ENCODE measurements at regions not wholly inside any gene's neighbourhood (a gene's known extent, or its start where the extent isn't known, plus 50 kb on each side); places are given as distances from the start of the nearest gene placed in this dataset.
"Not testable (repeated sequence)": the region's sequence is repeated elsewhere in the genome, so short reads cannot be mapped to it uniquely, and the experiment has no call there.

DNA sequence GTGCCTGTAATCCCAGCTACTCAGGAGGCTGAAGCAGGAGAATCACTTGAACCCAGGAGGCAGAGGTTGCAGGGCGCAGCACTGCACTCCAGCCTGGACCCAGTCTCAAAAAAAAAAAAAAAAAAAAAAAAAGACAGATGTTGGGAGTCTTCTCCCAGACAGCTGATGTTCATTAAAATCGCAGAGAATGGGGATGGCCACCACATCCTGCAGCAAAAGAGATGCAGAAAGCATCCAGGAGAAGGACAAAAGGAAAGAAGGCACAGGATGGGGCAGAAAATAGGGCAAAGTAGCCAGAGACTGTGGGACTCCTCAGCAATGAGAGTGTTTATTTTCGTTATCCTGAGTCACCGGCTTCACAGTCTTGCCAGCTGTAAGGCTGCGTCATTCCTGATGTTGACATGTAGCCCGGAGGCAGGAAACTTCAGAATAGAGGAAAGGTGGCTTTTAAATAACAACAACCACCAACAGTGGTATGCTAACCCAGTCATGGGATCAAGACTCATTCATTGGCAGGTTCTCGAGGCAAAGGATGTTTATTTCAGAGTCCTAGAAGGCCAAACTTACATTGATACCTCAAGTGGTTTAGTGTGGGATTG is 149.5 kb upstream of the SVIL start:
- DNase-seq = no peak

DNA sequence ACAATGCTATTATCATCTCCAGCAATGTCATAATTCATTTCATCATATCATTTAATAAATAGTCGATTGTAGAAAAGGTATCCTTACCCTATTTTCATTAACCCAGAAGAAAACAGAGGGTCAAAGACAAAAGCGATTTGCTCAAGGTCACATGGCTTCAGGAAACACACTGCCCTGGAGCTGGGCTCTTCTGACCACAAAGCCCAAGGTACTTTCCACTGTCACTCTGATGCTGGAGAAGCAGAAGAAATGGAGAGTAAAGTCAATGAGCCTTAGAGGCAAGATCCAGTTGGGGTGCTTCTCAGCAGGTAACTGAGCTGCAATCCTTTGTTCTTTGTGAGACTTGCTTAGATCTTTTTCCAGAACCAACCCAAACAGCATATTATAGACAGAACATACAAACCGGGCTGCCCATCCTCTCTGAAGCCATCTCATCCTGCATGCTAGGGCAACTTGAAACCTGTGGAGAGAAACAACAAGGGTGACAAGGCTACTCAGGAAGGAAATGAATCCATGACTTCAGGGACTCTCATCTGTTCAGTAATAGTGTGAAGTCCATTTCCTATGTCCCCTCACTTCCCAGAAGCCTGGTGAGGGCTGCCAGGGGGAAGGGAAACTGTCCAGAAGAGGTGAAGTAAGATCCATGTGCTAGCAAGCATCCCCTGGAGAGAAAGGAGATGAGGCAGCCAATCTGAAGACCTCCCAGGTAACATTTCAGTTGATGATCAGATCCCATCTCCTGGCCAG is 148.6 kb upstream of the SVIL start:
- DNase-seq = no peak

DNA sequence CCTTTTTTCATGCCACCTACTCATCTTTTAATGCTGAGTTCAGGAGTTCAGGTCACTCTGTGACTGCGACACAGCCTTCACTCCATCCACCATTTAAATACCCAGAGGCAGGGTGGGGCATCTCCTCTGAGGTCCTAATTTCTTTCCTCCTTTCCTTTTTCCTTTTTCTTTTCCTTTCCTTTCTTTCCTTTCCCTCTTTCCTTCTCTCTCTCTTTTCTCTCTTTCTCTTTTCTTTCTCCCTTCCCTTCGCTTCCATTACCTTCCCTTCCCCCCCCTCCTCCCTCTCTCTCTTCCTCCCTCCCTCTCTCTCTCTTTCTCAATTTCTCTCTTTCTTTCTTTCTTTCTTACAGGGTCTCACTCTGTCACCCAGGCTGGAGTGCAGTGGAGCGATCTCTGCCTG is 145.9 kb upstream of the SVIL start:
- DNase-seq = no peak

DNA sequence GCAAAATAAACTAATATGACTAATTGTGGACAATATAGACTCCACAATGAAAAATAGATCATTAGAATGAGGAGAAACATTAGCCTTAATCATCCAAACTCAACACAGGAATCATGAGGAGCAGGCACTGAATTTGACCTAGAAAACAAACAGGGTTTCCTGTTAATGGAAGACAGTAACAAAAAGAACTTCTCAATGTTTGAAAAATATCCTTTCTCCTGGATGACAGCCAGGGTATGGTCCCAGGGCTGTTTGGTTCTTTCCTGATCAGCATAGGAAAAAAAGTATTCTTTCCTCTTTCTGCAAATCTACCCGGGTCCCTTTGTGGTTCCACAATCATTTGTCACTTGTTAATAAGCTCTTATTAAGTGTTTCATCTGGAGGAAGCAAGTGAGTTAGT is 145.3 kb upstream of the SVIL start:
- DNase-seq = no peak

DNA sequence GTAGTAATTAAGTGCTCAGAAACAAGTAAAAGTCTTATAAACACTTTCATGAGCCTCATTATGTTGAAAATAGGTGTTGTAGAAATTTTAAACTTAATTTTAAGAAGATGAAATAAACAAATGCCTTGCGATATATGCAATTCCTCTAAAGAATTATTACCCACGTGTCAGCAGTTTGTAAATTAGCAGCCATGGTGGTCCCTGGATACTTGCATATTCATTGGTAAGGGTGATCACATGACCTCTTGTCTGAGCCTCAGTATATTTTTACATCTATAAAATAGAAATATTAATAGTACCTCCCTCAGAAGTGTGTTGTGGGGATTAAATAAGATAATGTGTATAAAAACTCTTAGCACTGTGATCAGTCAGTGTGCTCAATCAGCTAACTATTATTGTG is 141.5 kb upstream of the SVIL start:
- no peak for DNase-seq

DNA sequence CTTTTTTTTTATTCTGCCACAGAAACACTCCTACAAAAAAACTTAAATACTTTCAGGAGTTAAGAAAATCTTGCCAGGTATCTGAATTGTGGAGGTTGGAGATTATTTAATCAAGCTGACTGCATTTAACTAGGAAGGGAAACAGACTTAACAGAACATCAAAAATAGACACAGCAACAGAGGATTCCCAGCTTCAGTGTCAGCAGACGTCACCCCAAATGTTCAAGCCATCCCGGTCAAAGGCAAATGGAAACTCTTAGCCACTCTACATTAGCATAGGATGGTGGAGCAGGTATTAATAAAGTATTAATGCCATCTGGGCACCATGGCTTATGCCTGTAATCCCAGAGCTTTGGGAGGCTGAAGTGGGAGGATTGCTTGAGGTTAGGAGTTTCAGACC is 139.7 kb upstream of the SVIL start:
- no peak for DNase-seq

DNA sequence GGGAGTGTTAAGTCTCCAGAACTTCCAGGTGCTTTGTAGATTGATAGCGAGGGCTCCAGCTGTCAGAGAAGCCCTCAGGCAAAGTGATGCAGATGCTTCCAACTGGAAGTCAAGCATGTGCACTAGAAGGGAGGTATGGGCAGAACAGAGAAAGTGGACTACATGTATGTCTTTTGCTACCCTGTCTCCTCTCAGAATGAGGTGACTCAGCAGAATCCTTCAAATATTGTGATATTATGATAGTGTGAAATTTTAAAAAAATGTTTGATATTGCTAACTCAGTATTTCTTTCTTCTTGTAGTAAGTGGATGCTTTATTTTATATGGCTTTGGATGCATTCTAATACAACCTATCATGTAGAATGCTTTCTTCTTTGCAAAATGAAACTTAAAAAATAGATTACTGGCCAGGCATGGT is 138.9 kb upstream of the SVIL start:
- no peak for DNase-seq

DNA sequence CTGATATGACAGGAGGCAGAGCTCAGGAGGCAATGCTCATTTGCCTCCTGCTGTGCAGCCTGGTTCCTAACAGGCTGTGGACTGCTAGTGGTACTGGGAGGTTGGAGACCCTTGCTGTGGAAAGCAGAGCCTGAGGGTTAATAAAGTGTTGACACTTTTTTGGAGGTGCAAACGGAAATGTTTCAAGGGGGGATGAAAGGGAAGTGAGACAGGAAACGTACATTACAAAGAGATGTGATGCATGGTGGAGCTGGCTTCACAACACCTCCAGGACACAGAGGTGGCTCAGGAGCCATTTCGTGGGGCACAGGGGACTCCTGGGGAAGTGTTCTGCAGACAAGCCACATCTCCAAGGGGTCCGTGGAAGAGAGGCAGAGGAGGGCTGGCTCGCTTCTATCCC is 137.6 kb upstream of the SVIL start:
- no peak for DNase-seq

DNA sequence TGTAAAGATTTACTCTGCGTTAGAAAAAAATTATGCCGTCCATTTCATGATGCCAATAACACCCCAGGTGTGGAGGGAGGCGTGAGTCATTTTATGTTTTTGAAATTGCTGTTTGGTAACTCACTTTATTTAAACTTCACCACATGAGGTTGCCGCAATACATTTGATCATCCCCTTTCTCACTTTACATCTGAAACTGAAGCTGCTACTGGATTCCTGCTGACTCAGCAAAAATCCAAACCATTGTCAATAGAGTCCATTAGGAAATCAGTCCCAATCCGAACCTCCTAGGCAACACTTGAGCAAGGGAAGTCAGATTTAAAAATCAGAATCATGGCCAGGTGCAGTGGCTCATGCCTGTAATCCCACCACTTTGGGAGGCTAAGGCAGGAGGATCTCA is 136.6 kb upstream of the SVIL start:
- DNase-seq = no peak

DNA sequence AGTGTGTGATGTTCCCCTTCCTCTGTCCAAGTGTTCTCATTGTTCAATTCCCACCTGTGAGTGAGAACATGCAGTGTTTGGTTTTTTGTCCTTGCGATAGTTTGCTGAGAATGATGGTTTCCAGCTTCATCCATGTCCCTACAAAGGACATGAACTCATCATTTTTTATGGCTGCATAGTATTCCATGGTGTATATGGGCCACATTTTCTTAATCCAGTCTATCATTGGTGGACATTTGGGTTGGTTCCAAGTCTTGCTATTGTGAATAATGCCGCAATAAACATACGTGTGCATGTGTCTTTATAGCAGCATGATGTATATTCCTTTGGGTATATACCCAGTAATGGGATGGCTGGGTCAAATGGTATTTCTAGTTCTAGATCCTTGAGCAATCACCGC is 134.5 kb upstream of the SVIL start:
- DNase-seq = not testable (repeated sequence)

DNA sequence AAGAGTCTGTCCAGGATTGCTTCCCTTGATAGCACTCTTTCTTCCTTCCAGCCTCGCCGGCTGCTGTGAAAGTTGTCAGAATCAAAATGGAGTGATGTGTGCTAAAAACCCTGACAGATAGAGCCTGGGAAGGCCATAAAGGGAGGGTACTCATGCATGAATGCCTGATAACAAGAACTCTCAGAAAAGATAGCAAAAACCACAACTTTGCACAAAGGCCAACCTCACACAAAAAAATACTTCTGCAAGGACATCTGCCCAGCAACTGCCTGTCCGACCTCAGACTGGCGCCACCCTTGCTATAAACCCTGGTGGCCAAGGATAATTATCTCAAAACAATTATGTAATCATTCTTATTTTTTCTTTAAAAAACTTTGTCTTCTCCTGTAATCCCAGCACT is 133.2 kb upstream of the SVIL start:
- no peak for DNase-seq

DNA sequence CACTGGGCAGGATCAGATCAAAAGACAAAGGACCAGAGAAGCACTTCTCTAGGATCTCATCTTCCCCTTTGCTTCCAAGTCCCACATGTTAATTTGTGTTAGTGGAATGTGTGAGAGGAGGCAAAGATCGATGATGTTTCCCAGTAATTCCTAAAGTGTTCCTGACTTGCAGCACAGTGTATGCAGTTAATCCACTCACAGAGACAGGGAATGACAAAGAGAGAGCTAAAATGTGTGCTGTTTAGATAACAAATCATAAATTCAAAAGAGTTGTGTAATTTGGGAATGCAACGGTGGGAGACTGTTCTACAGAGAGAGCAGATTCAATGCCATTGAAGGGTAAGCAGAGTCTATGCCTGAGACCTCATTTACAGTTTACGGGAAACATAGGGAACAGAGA is 132.0 kb upstream of the SVIL start:
- no peak for DNase-seq

DNA sequence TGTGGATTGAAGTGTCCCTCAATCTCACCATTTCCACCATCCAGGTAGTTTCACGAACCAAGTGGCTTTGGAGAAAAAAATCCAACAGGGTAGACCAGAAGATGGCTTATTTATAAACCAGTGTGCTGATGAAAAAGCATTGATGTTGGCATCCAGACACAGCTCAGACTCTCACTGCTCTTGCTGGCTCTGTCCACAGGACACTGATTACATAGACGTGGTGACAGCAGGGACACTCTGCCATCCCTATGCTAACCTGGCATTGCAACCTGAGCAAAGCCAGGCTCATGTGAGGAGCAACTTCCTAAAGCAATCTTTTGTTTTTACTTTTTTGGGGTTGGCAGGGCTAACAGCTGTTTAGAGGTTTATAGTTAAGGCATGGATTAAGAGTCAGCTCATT is 130.6 kb upstream of the SVIL start:
- DNase-seq = no peak

DNA sequence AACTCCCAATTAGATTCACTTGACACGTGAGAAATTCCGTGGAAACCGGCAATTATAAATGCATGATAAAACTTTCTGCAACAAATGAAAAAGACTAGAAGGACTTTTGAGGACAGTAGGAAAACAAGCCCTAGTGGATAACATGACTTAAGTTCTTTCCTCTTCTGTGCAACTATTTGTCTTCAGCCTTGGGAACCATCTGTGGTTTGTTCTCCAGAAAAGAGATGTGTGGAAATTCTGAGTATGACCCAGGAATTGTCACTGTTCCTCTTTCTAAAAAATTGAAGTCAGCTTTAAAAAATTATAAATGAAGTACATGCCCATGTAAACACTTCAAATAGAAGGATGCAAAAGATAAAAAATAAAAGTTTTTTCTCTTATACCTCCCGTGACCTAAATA is 128.6 kb upstream of the SVIL start:
- no peak for DNase-seq

DNA sequence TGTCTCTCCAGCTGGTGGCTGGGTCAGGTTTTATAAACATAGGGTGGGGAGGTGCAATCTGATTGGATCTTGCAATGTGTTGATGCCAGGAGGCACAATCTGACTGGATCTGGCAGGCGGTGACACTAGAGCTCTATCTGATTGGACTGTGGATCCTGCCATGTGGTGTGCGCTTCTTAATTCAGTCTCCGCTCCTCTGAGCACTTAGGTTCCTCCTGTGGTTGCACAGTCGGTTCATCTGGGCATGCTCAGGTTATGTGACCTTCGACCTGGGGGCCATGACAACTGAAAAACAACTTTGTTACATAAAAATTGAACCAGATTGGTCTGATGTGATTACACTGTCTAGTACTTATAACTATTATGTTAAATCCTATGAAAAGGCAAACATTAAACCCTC is 127.1 kb upstream of the SVIL start:
- DNase-seq = no peak

DNA sequence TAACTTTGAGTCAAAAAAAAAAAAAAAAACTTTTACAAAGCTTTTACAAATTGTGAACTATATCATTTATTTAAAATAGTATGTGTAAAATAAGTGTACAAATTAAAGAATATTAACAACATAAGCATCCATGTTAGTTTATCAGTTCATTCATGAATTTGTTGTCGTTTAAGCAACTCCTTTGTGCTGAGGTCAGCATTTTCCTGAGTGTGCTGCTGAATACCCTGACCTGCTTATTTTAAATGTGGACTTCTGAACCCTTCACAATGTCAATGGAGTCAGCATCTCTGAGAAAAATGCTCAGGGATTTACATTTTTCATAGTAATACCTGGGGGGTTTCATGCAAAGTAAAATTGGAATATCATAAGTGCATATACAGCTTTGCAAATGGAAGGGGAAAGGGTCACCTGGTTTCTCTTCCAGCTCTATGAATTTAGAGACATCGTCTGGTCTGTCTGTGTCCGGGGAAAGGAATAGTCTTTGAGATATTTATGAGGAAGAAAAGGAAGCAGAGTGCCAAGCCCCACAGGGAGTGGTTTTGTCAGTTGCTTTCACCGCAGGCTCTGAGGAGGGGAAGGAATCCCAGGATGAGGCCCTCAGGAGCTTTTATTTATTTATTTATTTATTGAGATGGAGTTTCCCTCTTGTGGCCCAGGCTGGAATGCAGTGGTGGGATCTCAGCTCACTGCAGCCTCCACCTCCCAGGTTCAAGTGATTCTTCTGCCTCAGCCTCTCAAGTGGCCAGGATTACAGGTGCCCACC is 125.5 kb upstream of the SVIL start:
- DNase-seq = no peak

DNA sequence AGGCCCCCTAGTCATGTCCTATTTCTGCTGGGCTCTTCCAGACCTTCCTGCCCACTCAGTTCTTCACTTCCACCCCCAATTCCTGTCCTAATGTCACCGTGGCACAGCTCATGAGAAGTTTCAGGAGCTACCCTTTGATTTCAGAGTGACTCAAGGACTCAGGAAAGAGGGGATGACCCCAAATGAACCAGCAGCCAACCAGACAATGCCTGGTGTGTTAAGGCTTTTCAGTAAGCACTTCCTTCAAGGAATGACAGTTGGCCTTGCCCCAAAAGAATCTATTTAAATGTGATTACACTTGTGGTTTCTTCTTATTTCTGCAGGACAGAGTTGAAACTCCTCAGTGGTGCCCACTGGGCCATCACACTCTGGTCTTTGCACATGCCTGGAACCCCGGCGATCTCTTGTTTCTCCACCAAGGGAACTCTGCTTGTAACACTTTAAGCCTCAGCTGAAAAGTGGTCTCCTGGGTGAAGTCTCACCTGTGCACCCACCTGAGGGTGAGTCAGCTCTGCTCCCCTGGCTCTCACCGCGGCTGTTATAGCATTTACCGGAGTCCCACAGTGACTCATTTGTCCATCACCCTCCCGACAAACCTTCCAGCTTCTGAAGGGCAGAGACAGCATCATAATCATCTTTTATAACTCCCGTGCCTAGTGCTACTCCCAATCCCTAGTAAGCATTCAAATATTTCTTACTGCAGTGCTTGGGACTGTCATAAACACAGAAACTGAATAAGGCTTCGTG is 123.0 kb upstream of the SVIL start:
- no peak for DNase-seq

DNA sequence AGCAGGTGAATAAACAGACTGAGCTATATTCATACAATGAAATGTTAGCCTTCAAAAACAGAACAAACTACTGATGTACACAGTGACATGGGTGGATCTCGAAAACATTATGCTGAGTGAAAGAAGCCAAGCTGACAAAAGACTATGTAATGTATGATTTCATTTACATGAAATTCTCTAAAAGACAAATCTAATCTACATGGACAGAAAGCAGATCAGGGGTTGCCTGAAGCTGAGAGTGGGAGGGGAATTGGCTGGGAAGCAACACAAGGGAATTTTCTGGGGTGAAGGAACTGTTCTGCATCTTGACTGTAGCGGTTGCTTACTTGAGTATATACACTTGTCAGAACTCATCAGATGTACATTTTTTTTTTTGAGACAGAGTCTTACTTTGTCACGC is 121.7 kb upstream of the SVIL start:
- no peak for DNase-seq

DNA sequence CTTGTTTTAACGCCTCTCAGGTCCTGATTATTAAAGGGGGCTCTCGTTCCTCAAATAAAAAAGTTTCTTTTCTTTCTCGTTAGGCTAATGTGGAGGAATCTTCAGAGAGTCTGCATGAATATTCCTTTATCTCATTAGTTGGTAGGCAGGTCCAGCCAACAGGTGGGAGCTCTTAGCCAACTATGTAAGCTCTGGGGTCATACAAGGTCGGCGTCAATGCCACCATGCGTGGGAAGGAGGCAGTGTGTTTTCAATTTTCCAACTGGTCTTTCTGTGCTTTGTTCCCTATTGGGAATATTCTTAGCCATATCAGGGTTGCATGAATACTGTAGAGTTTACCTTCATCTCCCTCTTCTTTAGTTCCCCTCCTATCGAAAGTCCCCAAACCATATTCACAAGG is 118.5 kb upstream of the SVIL start:
- DNase-seq = no peak

DNA sequence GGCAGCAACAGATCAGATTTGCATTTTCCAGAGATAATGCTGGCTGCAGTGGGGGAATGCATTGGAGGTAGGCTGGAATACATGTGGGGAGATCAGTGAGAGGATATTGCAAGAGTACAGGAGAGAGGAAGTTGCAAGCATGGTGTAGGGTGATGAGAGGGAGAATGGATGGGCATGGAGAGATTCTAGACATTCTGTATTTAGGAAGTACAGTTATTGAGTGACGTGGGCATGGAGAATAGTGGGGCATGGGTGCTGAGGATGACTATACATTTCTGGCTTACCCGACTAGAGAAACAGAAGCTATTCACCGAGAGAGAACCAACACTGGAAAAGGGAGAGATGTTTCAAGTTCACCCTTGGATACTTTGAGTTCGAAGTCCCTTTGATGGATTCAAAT is 116.9 kb upstream of the SVIL start:
- no peak for DNase-seq

DNA sequence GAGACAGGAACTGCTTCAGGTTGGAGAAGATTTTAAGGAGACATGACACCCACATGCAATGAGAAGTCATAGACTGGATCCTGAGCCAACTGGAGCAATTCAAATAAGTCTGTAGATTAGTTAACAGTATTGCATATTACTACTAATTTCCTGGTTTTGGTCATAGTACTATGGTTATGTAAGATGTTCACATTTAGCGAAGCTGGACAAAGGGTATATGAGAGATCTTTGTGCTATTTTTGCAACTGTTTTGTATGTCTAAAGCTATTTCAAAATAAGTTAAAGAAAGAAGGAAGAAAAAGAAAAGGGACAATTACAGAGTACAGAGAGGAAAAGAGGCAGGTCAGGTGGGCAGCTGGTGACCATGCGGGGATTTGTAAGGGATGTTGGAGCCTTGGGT is 116.5 kb upstream of the SVIL start:
- no peak for DNase-seq

DNA sequence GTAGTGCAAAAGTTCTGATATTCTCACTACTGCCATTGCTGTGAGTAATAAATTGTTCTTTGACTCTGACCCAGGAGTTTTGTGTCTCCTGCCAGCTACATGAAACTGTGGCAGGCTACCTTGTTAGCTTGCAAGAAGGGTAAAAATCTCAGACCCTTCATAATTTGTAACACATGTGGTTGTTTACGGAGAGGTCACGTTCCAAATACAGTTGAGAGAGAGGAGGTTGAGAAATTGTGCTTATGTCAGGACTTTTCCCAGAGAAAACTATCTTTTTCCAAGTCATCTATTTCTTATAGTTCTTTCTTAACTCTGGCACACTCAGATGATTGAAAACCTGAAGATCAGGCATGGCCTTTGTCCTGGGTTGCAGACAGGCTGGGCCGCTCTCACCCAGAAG is 114.4 kb upstream of the SVIL start:
- no peak for DNase-seq

DNA sequence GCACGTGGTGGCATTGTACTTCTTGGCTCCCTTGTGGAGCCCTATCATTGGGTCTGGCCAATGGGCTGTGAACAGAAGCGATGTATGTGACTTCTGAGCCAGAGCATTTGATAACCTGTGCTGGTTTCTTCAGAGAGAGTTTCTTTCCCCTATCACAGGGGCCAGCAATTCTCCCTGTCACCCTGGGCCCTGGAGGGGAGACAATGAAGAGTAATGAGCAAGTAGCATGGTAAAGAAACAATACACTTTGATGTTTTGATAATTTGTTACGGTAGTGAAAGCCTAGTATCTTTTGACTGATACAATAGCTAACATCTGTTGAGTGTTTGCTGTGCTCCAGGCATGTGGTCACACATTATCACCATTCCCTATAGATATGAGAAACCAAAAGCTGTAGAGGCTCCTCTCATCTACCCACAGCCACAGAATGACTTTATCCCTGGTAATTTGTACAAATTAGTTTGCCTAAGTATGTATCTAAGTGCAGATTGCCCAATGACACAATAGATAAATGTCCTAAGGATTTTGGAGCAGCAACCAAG is 113.4 kb upstream of the SVIL start:
- DNase-seq = no peak

All from DMS79 (cell line).